ENCODE measurements at regions not wholly inside any gene's neighbourhood (a gene's known extent, or its start where the extent isn't known, plus 50 kb on each side); places are given as distances from the start of the nearest gene placed in this dataset.

DNA sequence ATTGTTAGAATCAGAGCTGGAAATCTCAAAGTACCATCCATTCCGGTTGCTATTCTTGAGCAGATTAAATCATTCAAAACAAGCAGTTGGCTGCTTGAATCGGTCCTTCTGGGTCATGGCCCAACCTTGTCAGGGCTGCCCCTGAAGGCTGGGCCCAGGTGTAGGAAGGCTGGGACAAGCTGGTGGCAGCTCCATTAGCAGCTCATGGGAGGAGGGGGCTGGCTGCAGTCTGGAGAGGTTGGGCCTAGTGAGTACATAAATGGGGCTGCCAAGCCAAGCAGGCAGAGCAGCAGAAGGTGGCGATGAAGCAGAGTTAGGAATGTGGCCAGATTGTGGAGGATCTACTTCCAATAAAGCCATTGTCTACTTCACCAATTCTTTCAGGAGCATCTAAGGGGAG lies 81.4 kb downstream of the ADCYAP1 start:
- Mint-ChIP-seq H3K4me1 (no peaks in the 10 kb centered on the region), H3K36me3 (no peaks in the 10 kb centered on the region), H3K4me3 (no peak overlapping the region), H3K27ac (no peak overlapping the region), H3K27me3 (ENCODE audit: low read depth in 3 of 3) (peaks cover 0 to 4% (median 3%) of the 10 kb centered on the region in 3 donors), H3K9me3 (peaks cover 0 to 3% (median 0%) of the 10 kb centered on the region in 6 donors)
- no peak for DNase-seq

- DNase-seq, result no peak
- no peak overlapping the region for H3K27ac Mint-ChIP-seq
- no peaks in the 10 kb centered on the region for H3K4me1 Mint-ChIP-seq
- H3K36me3 Mint-ChIP-seq, result no peaks in the 10 kb centered on the region
- H3K9me3 Mint-ChIP-seq, result peaks cover 0 to 3% (median 0%) of the 10 kb centered on the region in 6 donors
- H3K4me3 Mint-ChIP-seq, result no peak overlapping the region
- H3K27me3 Mint-ChIP-seq (ENCODE audit: low read depth in 3 of 3), result peaks cover 0 to 4% (median 3%) of the 10 kb centered on the region in 3 donors
These were observed 81.9 kb downstream of the ADCYAP1 start for GRCh38 chr18:986552-986951.

GRCh38 chr18:987325-988186 lies 82.9 kb downstream of the ADCYAP1 start:
- DNase-seq, result no peak
- H3K36me3 Mint-ChIP-seq, result no peaks in the 10 kb centered on the region
- peaks cover 2 to 4% (median 3%) of the 10 kb centered on the region in 3 donors for H3K27me3 Mint-ChIP-seq (ENCODE audit: low read depth in 3 of 3)
- H3K4me3 Mint-ChIP-seq, result no peak overlapping the region
- no peak overlapping the region for H3K27ac Mint-ChIP-seq
- H3K4me1 Mint-ChIP-seq, result no peaks in the 10 kb centered on the region
- H3K9me3 Mint-ChIP-seq, result peaks cover 0 to 3% (median 0%) of the 10 kb centered on the region in 6 donors

DNA sequence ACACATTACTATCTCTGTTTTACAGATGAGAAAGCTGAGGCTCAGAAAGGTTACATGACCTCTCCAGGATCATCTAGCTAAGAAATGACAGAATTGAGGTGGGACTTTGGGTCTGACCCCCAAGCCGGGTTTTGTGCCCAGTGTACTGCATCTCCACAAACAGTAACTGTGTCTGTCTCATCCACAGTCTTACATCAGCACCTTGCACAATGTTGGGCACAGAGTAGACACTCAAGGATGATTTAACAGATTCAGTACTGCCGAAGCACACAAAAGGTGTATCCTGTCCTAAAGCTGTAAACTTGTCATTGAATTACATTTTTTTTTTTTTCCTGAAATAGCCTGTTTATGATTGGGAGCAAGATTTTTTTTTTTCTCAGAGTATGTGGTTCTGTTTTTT lies 84.8 kb downstream of the ADCYAP1 start:
- no peak overlapping the region for H3K4me3 Mint-ChIP-seq
- H3K27ac Mint-ChIP-seq, result no peak overlapping the region
- peaks cover 0 to 4% (median under 1%) of the 10 kb centered on the region in 3 donors for H3K36me3 Mint-ChIP-seq
- DNase-seq, result no peak
- peaks cover 2 to 6% (median 4%) of the 10 kb centered on the region in 3 donors for H3K27me3 Mint-ChIP-seq (ENCODE audit: low read depth in 3 of 3)
- peaks cover 0 to 10% (median 2%) of the 10 kb centered on the region in 6 donors for H3K9me3 Mint-ChIP-seq
- H3K4me1 Mint-ChIP-seq, result no peaks in the 10 kb centered on the region

- H3K9me3 Mint-ChIP-seq, result peaks cover 2 to 14% (median 3%) of the 10 kb centered on the region in 6 donors
- H3K27me3 Mint-ChIP-seq (ENCODE audit: low read depth in 3 of 3), result peaks cover 2 to 6% (median 4%) of the 10 kb centered on the region in 3 donors
- no peaks in the 10 kb centered on the region for H3K4me1 Mint-ChIP-seq
- no peak overlapping the region for H3K27ac Mint-ChIP-seq
- H3K4me3 Mint-ChIP-seq, result no peak overlapping the region
- peaks cover 0 to 5% (median 4%) of the 10 kb centered on the region in 3 donors for H3K36me3 Mint-ChIP-seq
- DNase-seq, result no peak
These were observed 85.5 kb downstream of the ADCYAP1 start for GRCh38 chr18:990197-990596.

DNA sequence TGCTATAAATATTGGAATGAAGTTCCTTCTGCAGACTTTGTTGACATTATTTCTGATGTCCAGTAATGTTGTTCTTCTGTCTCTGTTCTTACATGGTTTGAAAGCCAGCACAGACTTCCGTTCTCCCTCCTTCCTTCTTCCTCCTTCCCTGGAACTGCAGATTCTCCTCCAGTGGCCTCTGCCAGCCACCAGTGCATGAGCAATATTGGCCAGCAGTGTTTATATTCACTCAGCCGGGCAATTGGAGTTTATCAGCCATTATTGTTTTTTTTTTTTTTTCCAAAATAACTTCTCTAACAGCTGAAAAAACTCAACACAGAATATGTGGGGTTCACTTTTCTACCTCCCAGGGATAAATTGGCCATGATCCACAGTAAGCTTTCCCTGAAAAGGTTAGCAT lies 86.8 kb downstream of the ADCYAP1 start:
- Mint-ChIP-seq H3K27me3 (ENCODE audit: low read depth in 3 of 3) (peaks cover 0 to 6% (median 2%) of the 10 kb centered on the region in 3 donors), H3K9me3 (peaks cover 2 to 16% (median 3%) of the 10 kb centered on the region in 6 donors), H3K27ac (no peak overlapping the region), H3K4me1 (no peaks in the 10 kb centered on the region), H3K36me3 (peaks cover 0 to 5% (median 4%) of the 10 kb centered on the region in 3 donors), H3K4me3 (no peak overlapping the region)
- DNase-seq, result no peak

DNA sequence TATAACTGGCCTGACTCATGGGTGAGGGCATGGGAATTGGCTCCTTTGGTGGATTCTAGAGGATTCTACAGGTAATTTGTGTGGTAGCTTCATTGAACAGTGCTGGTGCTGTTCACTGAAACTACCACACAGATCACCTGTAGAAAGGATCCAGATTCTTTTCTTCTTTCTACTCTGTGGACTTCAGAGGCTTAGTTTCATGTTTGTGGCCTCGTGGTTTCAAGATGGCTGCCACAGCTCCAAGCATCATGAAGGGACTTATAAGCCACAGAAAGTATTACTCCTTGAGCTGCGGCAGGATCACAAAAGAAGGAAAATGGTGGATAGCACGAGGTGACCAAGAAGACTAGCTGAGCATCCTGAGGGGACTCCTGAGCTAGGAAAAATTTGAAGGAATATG lies 88.9 kb downstream of the ADCYAP1 start:
- Mint-ChIP-seq H3K36me3 (peaks cover 0 to 5% (median 4%) of the 10 kb centered on the region in 3 donors), H3K9me3 (peaks cover 0 to 23% (median 3%) of the 10 kb centered on the region in 6 donors), H3K27ac (no peak overlapping the region), H3K27me3 (ENCODE audit: low read depth in 3 of 3) (peaks cover 0 to 6% (median 2%) of the 10 kb centered on the region in 3 donors), H3K4me3 (no peak overlapping the region), H3K4me1 (no peaks in the 10 kb centered on the region)
- no peak for DNase-seq

DNA sequence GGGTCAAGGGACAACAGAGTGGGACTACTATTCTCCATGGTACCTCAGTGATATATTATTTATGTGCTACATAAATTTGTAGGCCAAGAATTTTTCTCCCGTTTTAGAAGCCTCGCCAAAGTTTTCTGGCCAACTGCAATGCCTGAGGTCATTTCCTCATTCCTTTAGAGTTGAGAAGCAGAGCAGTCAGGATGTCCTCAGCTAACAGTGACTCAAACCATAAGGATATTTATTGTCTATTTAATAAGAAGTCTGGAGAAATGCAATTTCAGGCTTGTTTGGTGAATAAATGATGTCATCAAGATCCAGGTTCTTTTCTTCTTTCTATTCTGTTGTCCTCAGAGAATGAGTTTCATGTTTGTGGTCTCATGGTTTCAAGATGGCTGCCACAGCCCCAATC lies 91.0 kb downstream of the ADCYAP1 start:
- Mint-ChIP-seq H3K27ac (no peak overlapping the region), H3K36me3 (peaks cover 0 to 5% (median 4%) of the 10 kb centered on the region in 3 donors), H3K4me3 (no peak overlapping the region), H3K9me3 (peaks cover 0 to 23% (median 3%) of the 10 kb centered on the region in 6 donors), H3K27me3 (ENCODE audit: low read depth in 3 of 3) (peaks cover 0 to 4% (median 2%) of the 10 kb centered on the region in 3 donors), H3K4me1 (no peaks in the 10 kb centered on the region)
- DNase-seq, result no peak

DNA sequence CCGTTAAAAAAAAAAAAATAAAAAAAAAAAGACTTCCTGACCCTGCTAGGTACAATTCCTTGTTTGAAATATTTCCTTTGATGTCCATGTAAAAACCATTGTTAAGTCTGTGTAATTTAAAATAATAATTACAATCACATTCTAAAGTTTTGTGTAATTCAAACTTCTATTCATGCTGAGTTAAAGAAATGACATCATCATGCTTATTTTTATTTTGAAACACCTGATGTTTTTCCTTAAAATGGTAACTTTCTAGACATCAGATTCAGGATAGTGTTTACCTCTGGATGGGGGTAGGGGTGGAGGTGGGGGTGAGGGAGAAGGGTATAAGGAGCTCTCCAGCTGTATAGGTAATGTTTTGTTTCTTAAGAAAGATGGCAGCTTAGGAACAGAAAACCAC lies 92.8 kb downstream of the ADCYAP1 start:
- Mint-ChIP-seq H3K4me1 (no peaks in the 10 kb centered on the region), H3K9me3 (peaks cover 0 to 23% (median 3%) of the 10 kb centered on the region in 6 donors), H3K4me3 (no peak overlapping the region), H3K36me3 (peaks cover 0 to 5% (median 4%) of the 10 kb centered on the region in 3 donors), H3K27me3 (ENCODE audit: low read depth in 3 of 3) (peaks cover 0 to 4% (median 0%) of the 10 kb centered on the region in 3 donors), H3K27ac (no peak overlapping the region)
- DNase-seq, result no peak

- Mint-ChIP-seq H3K36me3 (peaks cover 0 to 5% (median 4%) of the 10 kb centered on the region in 3 donors), H3K4me3 (no peak overlapping the region), H3K9me3 (peaks cover 2 to 18% (median 3%) of the 10 kb centered on the region in 6 donors), H3K4me1 (no peaks in the 10 kb centered on the region), H3K27ac (no peak overlapping the region), H3K27me3 (ENCODE audit: low read depth in 3 of 3) (peaks cover 0 to 6% (median 0%) of the 10 kb centered on the region in 3 donors)
- no peak for DNase-seq
These were observed 94.3 kb downstream of the ADCYAP1 start for GRCh38 chr18:998936-999335.

GRCh38 chr18:1002653-1003178 lies 98.0 kb downstream of the ADCYAP1 start:
- H3K4me1 Mint-ChIP-seq, result no peaks in the 10 kb centered on the region
- H3K4me3 Mint-ChIP-seq, result no peak overlapping the region
- peaks cover 0 to 2% (median 0%) of the 10 kb centered on the region in 3 donors for H3K27me3 Mint-ChIP-seq (ENCODE audit: low read depth in 3 of 3)
- H3K9me3 Mint-ChIP-seq, result peaks cover 0 to 4% (median 0%) of the 10 kb centered on the region in 6 donors
- H3K36me3 Mint-ChIP-seq, result no peaks in the 10 kb centered on the region
- DNase-seq, result no peak
- H3K27ac Mint-ChIP-seq, result no peak overlapping the region

- no peaks in the 10 kb centered on the region for H3K36me3 Mint-ChIP-seq
- no peak overlapping the region for H3K27ac Mint-ChIP-seq
- no peak overlapping the region for H3K4me3 Mint-ChIP-seq
These were observed 98.8 kb downstream of the ADCYAP1 start for GRCh38 chr18:1003499-1003898.

DNA sequence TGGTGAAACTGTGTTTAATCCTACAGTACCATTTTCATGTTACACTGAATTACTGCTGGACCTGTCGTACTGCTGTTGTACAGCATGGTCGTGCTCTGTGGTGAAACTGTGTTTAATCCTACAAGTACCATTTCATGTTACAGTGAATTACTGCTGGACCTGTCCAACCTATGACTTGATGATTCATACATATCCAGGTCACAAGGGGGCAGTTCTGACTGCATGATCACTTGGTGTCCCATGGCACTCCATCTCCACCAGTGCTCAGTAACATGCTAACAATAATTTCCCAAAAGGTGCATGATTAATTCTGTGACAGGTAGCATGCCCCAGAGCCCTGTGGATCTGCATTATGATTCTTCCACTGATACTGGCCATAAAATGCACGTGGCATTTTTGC lies 101.6 kb downstream of the ADCYAP1 start:
- H3K36me3 Mint-ChIP-seq, result no peaks in the 10 kb centered on the region
- peaks cover 0 to 2% (median 0%) of the 10 kb centered on the region in 3 donors for H3K27me3 Mint-ChIP-seq (ENCODE audit: low read depth in 3 of 3)
- no peak for DNase-seq
- H3K9me3 Mint-ChIP-seq, result peaks cover 0 to 4% (median 0%) of the 10 kb centered on the region in 6 donors
- H3K4me3 Mint-ChIP-seq, result no peak overlapping the region
- no peak overlapping the region for H3K27ac Mint-ChIP-seq
- no peaks in the 10 kb centered on the region for H3K4me1 Mint-ChIP-seq

More at GRCh38 chr18:1003499-1003898, 98.8 kb downstream of the ADCYAP1 start:
- Mint-ChIP-seq H3K4me1 (no peaks in the 10 kb centered on the region), H3K9me3 (peaks cover 0 to 4% (median 0%) of the 10 kb centered on the region in 6 donors), H3K27me3 (ENCODE audit: low read depth in 3 of 3) (peaks cover 0 to 2% (median 0%) of the 10 kb centered on the region in 3 donors)
- DNase-seq, result no peak

DNA sequence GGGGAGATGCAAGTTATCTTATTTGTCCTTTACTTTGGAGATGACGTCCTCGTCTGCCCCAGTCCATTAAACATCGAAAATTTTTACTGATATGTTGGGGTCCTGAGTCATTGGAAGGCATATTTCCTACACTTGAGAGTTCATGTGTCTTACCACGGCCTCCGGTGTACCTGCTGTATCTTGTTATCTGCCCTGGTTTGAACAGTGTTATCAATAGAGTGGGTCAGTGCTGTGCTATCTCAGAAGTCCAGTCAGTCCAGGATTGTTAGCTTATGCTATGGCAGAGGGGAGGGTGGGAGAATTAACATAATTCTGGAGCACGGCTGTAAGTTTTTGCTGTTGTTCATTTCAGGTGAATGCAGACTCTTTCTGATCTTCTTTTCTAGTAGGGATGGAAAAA lies 102.3 kb downstream of the ADCYAP1 start:
- no peaks in the 10 kb centered on the region for H3K4me1 Mint-ChIP-seq
- H3K27me3 Mint-ChIP-seq (ENCODE audit: low read depth in 3 of 3), result peaks cover 0 to 2% (median 0%) of the 10 kb centered on the region in 3 donors
- DNase-seq, result no peak
- H3K27ac Mint-ChIP-seq, result no peak overlapping the region
- H3K4me3 Mint-ChIP-seq, result no peak overlapping the region
- peaks cover 0 to 4% (median 0%) of the 10 kb centered on the region in 6 donors for H3K9me3 Mint-ChIP-seq
- no peaks in the 10 kb centered on the region for H3K36me3 Mint-ChIP-seq

Measured in immature natural killer cell (primary cell).